ENCODE measurements at regions not wholly inside any gene's neighbourhood (a gene's known extent, or its start where the extent isn't known, plus 50 kb on each side); places are given as distances from the start of the nearest gene placed in this dataset.

DNA sequence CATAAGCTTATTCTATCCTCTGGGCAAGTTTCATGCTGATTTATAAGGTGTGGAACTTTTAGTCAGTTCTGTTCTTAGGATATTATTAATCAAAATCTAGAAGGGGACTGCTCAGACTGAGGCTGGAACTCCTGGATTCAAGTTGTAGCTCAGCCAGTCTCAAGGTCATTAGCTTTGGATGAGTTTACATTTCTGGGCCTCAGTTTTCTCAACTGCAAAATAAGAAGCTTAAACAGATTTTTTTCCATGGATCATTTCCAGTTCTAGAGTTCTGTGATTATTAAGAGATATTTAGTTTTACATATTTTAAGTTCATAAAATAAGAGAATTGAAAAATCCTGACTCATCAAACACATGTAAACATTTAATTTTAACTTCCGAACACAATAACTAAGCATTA lies 442.5 kb upstream of the PKDCC start:
- no peak for DNase-seq
- Histone ChIP-seq H3K4me3 (no peak overlapping the region), H3K27me3 (ENCODE audit: low read depth) (no peaks in the 10 kb centered on the region), H3K9me3 (replicated peaks) (no peaks in the 10 kb centered on the region), H3K36me3 (no peaks in the 10 kb centered on the region), H3K27ac (replicated peaks) (no peak overlapping the region), H3K4me1 (peaks cover 5% of the 10 kb centered on the region)
- TF ChIP-seq, protein P1, sequence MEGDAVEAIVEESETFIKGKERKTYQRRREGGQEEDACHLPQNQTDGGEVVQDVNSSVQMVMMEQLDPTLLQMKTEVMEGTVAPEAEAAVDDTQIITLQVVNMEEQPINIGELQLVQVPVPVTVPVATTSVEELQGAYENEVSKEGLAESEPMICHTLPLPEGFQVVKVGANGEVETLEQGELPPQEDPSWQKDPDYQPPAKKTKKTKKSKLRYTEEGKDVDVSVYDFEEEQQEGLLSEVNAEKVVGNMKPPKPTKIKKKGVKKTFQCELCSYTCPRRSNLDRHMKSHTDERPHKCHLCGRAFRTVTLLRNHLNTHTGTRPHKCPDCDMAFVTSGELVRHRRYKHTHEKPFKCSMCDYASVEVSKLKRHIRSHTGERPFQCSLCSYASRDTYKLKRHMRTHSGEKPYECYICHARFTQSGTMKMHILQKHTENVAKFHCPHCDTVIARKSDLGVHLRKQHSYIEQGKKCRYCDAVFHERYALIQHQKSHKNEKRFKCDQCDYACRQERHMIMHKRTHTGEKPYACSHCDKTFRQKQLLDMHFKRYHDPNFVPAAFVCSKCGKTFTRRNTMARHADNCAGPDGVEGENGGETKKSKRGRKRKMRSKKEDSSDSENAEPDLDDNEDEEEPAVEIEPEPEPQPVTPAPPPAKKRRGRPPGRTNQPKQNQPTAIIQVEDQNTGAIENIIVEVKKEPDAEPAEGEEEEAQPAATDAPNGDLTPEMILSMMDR (IDR thresholded peaks at IDR 0.05; ENCODE audit: borderline replicate concordance) = no peak
- intact Hi-C loops (cut with micrococcal nuclease) = no loop called here

DNA sequence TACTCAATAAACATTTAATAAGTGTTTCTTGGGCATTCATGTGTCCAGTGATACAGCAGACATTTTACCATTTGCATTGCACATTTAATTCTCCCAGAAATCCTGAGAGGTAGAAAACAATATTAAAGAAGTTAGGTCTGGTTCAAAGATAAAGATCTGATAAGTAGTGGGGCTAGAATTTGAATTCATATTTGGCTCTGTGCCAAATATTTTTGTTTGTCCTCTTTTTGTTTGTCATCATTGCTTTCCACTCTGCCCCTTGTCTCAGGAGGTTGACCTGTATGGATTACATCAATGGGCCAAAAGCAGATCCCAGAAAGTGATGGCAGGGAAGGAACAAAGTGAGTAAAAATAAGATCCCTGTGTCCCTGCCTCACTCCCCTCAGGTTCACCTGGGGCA lies 441.9 kb upstream of the PKDCC start:
- Histone ChIP-seq H3K9me3 (replicated peaks) (no peaks in the 10 kb centered on the region), H3K27me3 (ENCODE audit: low read depth) (no peaks in the 10 kb centered on the region), H3K4me1 (peaks cover 11% of the 10 kb centered on the region), H3K27ac (replicated peaks) (no peak overlapping the region), H3K36me3 (no peaks in the 10 kb centered on the region), H3K4me3 (no peak overlapping the region)
- TF ChIP-seq, protein P1 (IDR thresholded peaks at IDR 0.05; ENCODE audit: borderline replicate concordance) = no peak
- intact Hi-C loops (cut with micrococcal nuclease) = no loop called here
- DNase-seq = no peak

DNA sequence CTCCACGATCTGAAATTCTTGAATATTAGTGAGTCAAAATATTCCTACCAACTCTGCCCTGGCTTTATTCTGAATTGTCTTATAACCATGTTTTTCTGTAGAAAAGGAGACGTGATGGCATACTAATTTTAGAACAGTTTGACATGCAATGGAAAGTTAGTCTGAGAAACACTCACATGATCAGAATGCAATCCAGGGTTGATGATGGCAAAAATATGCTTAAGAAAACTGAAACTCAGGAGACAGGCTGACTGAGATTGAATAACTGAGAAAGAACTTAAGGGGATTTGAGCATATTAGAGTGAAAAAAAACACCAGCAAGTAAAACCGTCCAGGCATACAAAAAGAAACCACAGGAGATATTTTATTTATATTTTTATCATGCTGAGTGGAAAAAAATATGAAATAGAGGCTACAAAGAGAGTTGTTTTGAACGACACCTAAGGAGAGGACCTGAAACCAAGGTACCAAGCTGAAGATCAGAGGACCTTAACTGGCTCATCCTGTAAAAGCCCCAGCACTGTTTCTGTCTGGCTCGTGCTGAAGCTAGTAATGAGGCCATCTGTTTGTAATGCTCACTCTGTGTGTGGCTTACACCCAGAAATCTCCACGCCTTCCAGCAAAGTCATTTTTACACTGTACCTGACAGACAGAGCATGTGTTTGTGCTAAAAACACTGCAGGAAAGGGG lies 437.2 kb upstream of the PKDCC start:
- H3K36me3 ChIP-seq = no peaks in the 10 kb centered on the region
- no peaks in the 10 kb centered on the region for H3K9me3 ChIP-seq (replicated peaks)
- TF ChIP-seq, protein P1 (IDR thresholded peaks at IDR 0.05; ENCODE audit: borderline replicate concordance) = no peak
- intact Hi-C loops (cut with micrococcal nuclease) = no loop called here
- peaks cover 17% of the 10 kb centered on the region for H3K4me1 ChIP-seq
- peak overlapping the region; percentile 76 for H3K27ac ChIP-seq (replicated peaks)
- DNase-seq = no peak
- H3K27me3 ChIP-seq (ENCODE audit: low read depth) = no peaks in the 10 kb centered on the region
- no peak overlapping the region for H3K4me3 ChIP-seq

DNA sequence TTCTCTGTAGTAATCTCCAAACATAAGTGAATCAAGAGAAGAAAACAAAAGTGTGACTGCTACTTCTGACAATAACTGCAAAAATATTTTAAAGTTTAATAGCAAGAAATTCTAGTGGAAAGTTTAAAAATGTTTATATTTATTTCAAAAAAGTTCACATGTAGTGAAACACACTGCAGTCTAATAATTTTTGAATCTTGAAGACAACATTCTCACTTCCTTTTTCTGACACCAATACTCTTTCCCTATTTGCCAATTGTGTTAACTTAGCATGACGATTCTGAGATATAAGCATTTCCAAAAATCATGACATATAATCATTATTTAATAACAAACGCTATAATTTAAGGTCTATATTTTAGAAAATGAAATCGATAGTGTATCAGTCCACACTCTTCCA lies 429.1 kb upstream of the PKDCC start:
- no peak for DNase-seq
- Histone ChIP-seq H3K27me3 (ENCODE audit: low read depth) (no peaks in the 10 kb centered on the region), H3K4me1 (no peaks in the 10 kb centered on the region), H3K4me3 (no peak overlapping the region), H3K36me3 (no peaks in the 10 kb centered on the region), H3K27ac (replicated peaks) (no peak overlapping the region), H3K9me3 (replicated peaks) (no peaks in the 10 kb centered on the region)
- TF ChIP-seq, protein P1 (IDR thresholded peaks at IDR 0.05; ENCODE audit: borderline replicate concordance) = no peak
- intact Hi-C loops (cut with micrococcal nuclease) = no loop called here

DNA sequence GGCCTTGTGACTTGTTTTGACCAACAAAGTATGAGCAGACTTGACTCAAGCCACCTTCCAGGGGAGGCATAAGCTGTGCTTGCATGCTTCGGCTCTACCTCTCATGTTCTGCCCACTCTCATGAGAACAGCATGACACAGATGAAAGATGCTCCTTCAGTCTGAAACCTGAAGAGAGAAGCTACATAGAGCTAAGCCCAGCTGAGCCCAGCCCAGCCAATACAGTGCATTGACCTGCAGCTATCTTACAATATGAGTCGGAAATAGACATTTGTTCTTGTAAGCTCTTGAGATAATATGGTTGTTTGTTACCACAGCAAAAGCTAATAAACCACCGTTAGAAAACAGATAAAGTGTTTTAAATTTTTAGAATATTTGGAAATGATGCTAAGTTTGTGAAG lies 426.7 kb upstream of the PKDCC start:
- no peaks in the 10 kb centered on the region for H3K36me3 ChIP-seq
- TF ChIP-seq, protein P1 (IDR thresholded peaks at IDR 0.05; ENCODE audit: borderline replicate concordance) = no peak
- H3K9me3 ChIP-seq (replicated peaks) = no peaks in the 10 kb centered on the region
- no peak for DNase-seq
- no peak overlapping the region for H3K4me3 ChIP-seq
- H3K4me1 ChIP-seq = no peaks in the 10 kb centered on the region
- no peaks in the 10 kb centered on the region for H3K27me3 ChIP-seq (ENCODE audit: low read depth)
- intact Hi-C loops (cut with micrococcal nuclease) = no loop called here
- no peak overlapping the region for H3K27ac ChIP-seq (replicated peaks)

Data from left ventricle myocardium inferior (tissue), 1 donor.